Gastroesophageal sphincter (tissue), 4 donors: ENCODE measurements at regions not wholly inside any gene's neighbourhood (a gene's known extent, or its start where the extent isn't known, plus 50 kb on each side); places are given as distances from the start of the nearest gene placed in this dataset.
"Not testable (repeated sequence)": the region's sequence is repeated elsewhere in the genome, so short reads cannot be mapped to it uniquely, and the experiment has no call there.

Source experiments
- ATAC-seq: fragments of 150-250 bp; one replicate; pipeline ENCODE4 v1.9.1; 2016; ENCODE audit warnings: mild to moderate bottlenecking, moderate library complexity
- H3K27ac ChIP-seq, 4 donors: fragments of 200-600 bp; sonication (generic) in 3 of 4; 1 replicate in 3 of 4; 2 replicates in 1 of 4; pipeline ENCODE4 v1.5.1; 2016 to 2019
- H3K27me3 ChIP-seq: fragments of 200-600 bp; sonication (generic); one replicate; pipeline ENCODE4 v1.5.1; 2019
- H3K36me3 ChIP-seq, 2 donors: fragments of 200-600 bp; sonication (generic); one replicate each; pipeline ENCODE4 v1.5.1; 2019; ENCODE audit warnings: control low read depth in 1 of 2
- H3K4me1 ChIP-seq, 3 donors: fragments of 200-600 bp; sonication (generic); 1 replicate in 2 of 3; 2 replicates in 1 of 3; pipeline ENCODE4 v1.5.1; 2016 to 2019; ENCODE audit warnings: control low read depth in 2 of 3
- H3K4me3 ChIP-seq, 2 donors: fragments of 200-600 bp; sonication (generic); one replicate each; pipeline ENCODE4 v1.5.1; 2019; ENCODE audit warnings: mild to moderate bottlenecking in 1 of 2, moderate library complexity in 1 of 2
- H3K9me3 ChIP-seq, 3 donors: fragments of 200-600 bp; sonication (generic); one replicate each; pipeline ENCODE4 v1.5.1; 2017 to 2019; ENCODE audit warnings: control low read depth in 2 of 3
- EP300 ChIP-seq: sonication (generic); formaldehyde crosslinking; IDR thresholded peaks from one replicate; pipeline ENCODE4 v1.6.1; 2017; ENCODE audit warnings: antibody characterized with exemption, mild to moderate bottlenecking
- POLR2A ChIP-seq, 2 donors: fragments of 450-650 bp; IDR thresholded peaks; one replicate each; pipeline ENCODE4 v1.6.1; 2017; ENCODE audit warnings: antibody characterized with exemption in 2 of 2, mild to moderate bottlenecking in 2 of 2, moderate library complexity in 1 of 2
- POLR2AphosphoS5 ChIP-seq: sonication (generic); formaldehyde crosslinking; IDR thresholded peaks from one replicate; pipeline ENCODE4 v1.6.1; 2017; ENCODE audit warnings: antibody characterized with exemption
- WGBS, 2 donors: methylation state at CpG; one replicate each; pipeline ENCODE4 v1.1.5; 2018; ENCODE audit warnings: low coverage in 1 of 2; 5-methylcytosine and 5-hydroxymethylcytosine counted together
- TF ChIP-seq, protein P1 (sequence below), 4 experiments: fragments of 200-600 bp in 2 of 4; fragments of 450-650 bp in 2 of 4; sonication (generic) in 1 of 4; IDR thresholded peaks; one replicate each; pipeline ENCODE4 v1.5.1; 2017 to 2019; ENCODE audit warnings: antibody characterized with exemption in 4 of 4, mild to moderate bottlenecking in 2 of 4, moderate library complexity in 2 of 4

- Histone ChIP-seq H3K27ac (no peak overlapping the region), H3K4me3 (no peak overlapping the region), H3K27me3 (peaks cover 30% of the 10 kb centered on the region), H3K9me3 (peaks cover 0 to 10% (median 0%) of the 10 kb centered on the region in 3 donors), H3K36me3 (no peaks in the 10 kb centered on the region), H3K4me1 (no peaks in the 10 kb centered on the region)
- TF ChIP-seq EP300, result no peak
- TF ChIP-seq POLR2AphosphoS5, result no peak
- TF ChIP-seq, protein P1, sequence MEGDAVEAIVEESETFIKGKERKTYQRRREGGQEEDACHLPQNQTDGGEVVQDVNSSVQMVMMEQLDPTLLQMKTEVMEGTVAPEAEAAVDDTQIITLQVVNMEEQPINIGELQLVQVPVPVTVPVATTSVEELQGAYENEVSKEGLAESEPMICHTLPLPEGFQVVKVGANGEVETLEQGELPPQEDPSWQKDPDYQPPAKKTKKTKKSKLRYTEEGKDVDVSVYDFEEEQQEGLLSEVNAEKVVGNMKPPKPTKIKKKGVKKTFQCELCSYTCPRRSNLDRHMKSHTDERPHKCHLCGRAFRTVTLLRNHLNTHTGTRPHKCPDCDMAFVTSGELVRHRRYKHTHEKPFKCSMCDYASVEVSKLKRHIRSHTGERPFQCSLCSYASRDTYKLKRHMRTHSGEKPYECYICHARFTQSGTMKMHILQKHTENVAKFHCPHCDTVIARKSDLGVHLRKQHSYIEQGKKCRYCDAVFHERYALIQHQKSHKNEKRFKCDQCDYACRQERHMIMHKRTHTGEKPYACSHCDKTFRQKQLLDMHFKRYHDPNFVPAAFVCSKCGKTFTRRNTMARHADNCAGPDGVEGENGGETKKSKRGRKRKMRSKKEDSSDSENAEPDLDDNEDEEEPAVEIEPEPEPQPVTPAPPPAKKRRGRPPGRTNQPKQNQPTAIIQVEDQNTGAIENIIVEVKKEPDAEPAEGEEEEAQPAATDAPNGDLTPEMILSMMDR (IDR thresholded peaks at IDR 0.05), result no peak
- 77 to 81% methylated on average over 12 to 14 of the region's 14 CpGs for WGBS, 2 donors
- no peak for ATAC-seq
Observed at GRCh38 chr19:56976995-56977906, 136.7 kb upstream of the PEG3 start.

- no peak for TF ChIP-seq EP300
- TF ChIP-seq, protein P1 (IDR thresholded peaks at IDR 0.05), result no peak
- TF ChIP-seq POLR2A (IDR thresholded peaks at IDR 0.05), result no peak
- no peak for TF ChIP-seq POLR2AphosphoS5
- no peaks in the 10 kb centered on the region for H3K4me1 ChIP-seq
- H3K36me3 ChIP-seq, result no peaks in the 10 kb centered on the region
- H3K27ac ChIP-seq, result no peak overlapping the region
- H3K27me3 ChIP-seq, result peaks cover 26% of the 10 kb centered on the region
- 63 to 66% methylated on average over 2 to 15 of the region's 20 CpGs for WGBS, 2 donors
- H3K4me3 ChIP-seq, result no peak overlapping the region
- H3K9me3 ChIP-seq, result peaks cover 0 to 10% (median 0%) of the 10 kb centered on the region in 3 donors
- no peak for ATAC-seq
Observed at GRCh38 chr19:56978023-56978565, 137.6 kb upstream of the PEG3 start.

- peaks cover 0 to 25% (median 0%) of the 10 kb centered on the region in 3 donors for H3K9me3 ChIP-seq
- H3K27ac ChIP-seq, H3K36me3 ChIP-seq, ATAC-seq, H3K4me1 ChIP-seq, H3K4me3 ChIP-seq: not testable (repeated sequence)
- peaks cover 29% of the 10 kb centered on the region for H3K27me3 ChIP-seq
- WGBS, 2 donors, result 80 to 100% methylated on average over 1 of the region's 7 CpGs
Observed at GRCh38 chr19:56980326-56980725, 139.5 kb upstream of the USP29 start.

- ATAC-seq, result no peak
- 14 to 31% methylated on average over 7 to 9 of the region's 16 CpGs for WGBS, 2 donors
- H3K27ac ChIP-seq, result no peak overlapping the region
- H3K27me3 ChIP-seq, result peaks cover 29% of the 10 kb centered on the region
- no peak overlapping the region for H3K4me3 ChIP-seq
- H3K36me3 ChIP-seq, result no peaks in the 10 kb centered on the region
- H3K4me1 ChIP-seq, result no peaks in the 10 kb centered on the region
- peaks cover 0 to 28% (median 0%) of the 10 kb centered on the region in 3 donors for H3K9me3 ChIP-seq
- no peak for TF ChIP-seq EP300
- no peak for TF ChIP-seq POLR2A (IDR thresholded peaks at IDR 0.05)
- no peak for TF ChIP-seq POLR2AphosphoS5
- TF ChIP-seq, protein P1 (IDR thresholded peaks at IDR 0.05), result no peak
Observed at GRCh38 chr19:56980906-56981305, 138.9 kb upstream of the USP29 start.

DNA sequence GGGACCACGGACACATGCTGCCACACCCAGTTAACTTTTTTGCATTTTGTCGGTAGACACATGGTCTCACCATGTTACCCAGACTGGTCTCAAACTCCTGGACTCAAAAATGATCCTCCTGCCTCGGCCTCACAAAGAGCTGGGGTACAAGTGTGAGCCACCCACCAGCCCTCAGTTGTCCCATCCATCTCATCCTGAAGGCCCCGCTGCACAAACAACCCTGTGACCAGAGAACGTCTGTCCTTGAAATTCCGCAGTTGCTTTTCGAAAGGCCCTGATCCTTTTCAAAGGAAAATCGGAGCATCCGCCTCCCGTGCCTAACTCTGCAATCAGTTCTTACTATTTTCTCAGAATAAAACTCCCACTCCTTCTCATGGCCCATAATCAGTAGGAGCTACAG lies 138.3 kb upstream of the USP29 start:
- WGBS, 2 donors, result 64 to 100% methylated on average over 3 to 6 of the region's 10 CpGs
- ATAC-seq, result not testable (repeated sequence)

DNA sequence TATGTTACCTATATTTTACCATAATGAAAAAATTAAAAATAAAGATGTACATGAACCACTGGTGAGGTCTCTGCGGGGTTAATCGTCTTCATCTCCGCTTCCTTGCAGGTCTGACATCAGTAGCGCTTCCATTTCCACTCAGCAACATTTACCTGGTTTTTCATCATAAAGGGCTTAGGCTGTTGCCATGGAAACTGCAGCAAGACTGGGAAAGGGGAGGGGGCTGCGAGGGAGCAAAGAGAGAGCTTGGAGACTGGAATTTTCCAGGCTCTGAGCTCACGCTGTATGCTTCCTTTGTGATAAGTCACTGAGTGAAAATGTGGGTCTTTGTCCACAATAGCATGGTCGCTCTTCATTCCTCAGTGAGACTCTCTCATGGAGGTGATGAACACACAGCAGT lies 136.6 kb upstream of the USP29 start:
- no peak for ATAC-seq
- H3K4me3 ChIP-seq, result no peak overlapping the region
- TF ChIP-seq POLR2AphosphoS5 (no peak), POLR2A (IDR thresholded peaks at IDR 0.05) (no peak), EP300 (no peak)
- TF ChIP-seq, protein P1 (IDR thresholded peaks at IDR 0.05), result no peak
- H3K4me1 ChIP-seq, result no peaks in the 10 kb centered on the region
- H3K9me3 ChIP-seq, result peaks cover 0 to 28% (median 0%) of the 10 kb centered on the region in 3 donors
- 50 to 54% methylated on average over 5 to 7 of the region's 7 CpGs for WGBS, 2 donors
- H3K36me3 ChIP-seq, result no peaks in the 10 kb centered on the region
- no peak overlapping the region for H3K27ac ChIP-seq
- peaks cover 23% of the 10 kb centered on the region for H3K27me3 ChIP-seq

More for the DNA sequence above, 138.3 kb upstream of the USP29 start:
- not testable (repeated sequence) for H3K36me3 ChIP-seq, H3K27ac ChIP-seq, H3K4me3 ChIP-seq, H3K4me1 ChIP-seq
- Histone ChIP-seq H3K27me3 (peaks cover 29% of the 10 kb centered on the region), H3K9me3 (peaks cover 0 to 28% (median 0%) of the 10 kb centered on the region in 3 donors)
